NCI-H2227 (cell line): ENCODE measurements at regions not wholly inside any gene's neighbourhood (a gene's known extent, or its start where the extent isn't known, plus 50 kb on each side); places are given as distances from the start of the nearest gene placed in this dataset.
A peak's percentile ranks its signal among the peaks of the same experiment; 100 is the strongest.
"Not testable (repeated sequence)": the region's sequence is repeated elsewhere in the genome, so short reads cannot be mapped to it uniquely, and the experiment has no call there.

Experiments
- DNase-seq: peaks from one replicate; lab custom pipeline; 2025; ENCODE audit not compliant: unreplicated experiment; lab: John Stamatoyannopoulos, UW

DNA sequence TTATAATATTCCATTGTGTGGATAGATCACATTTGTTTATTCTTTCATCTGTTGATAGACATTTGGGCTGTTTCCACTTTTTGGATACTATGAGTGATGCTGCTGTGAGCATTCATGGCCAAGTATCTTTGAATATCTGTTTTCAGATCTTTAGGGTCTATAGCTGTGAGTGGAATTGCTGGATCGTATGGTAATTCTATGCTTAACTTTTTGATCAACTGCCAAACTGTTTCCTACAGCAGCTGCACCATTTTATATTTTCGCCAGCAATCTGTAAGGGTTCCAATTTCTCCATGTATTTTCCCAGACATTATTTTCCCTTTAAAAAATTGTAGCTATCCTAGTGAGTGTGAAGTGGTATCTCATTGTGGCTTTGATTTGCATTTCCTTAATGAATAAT is 238.1 kb downstream of the AACS start:
- DNase-seq, result no peak

DNA sequence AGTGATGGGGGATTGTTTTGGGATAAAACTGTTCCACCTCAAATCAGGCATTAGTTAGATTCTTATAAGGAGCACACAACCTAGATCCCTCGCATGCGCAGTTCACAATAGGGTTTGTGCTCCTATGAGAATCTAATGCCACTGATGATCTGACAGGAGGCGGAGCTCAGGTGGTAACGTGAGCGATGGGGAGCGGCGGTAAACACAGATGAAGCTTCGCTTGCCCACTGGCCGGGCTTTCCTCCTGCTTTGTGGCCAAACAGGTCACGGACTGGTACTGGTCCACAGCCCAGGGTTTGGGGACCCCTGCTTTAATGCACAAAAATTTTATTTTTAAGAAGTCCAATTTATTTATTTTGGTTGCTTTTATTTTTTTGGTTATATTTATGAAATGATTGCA is 238.8 kb downstream of the AACS start:
- DNase-seq, result no peak

- no peak for DNase-seq
These were observed 240.0 kb downstream of the AACS start for GRCh38 chr12:125305231-125305630.

GRCh38 chr12:125310461-125310860 is 245.2 kb downstream of the AACS start:
- no peak for DNase-seq

DNA sequence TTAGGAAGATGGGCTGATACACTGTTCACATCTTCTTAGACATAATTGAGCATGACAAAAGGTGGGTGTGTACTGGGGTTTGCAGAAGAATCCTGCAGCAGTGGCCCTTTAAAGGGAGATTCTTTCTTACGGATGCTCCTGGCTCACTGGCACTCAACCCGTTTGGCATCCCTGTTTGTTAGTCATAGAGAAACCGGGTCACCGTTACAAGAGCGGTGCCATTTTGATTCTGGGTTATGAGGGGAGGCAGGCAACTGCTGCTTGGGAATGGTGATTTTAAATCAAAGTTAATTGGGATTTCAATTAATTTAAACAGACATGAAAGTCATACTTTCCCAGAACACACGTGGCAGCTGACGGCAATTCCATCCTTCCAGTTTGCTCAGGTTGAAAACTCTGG is 245.8 kb downstream of the AACS start:
- DNase-seq, result no peak

GRCh38 chr12:125312471-125312870 is 247.2 kb downstream of the AACS start:
- no peak for DNase-seq

DNA sequence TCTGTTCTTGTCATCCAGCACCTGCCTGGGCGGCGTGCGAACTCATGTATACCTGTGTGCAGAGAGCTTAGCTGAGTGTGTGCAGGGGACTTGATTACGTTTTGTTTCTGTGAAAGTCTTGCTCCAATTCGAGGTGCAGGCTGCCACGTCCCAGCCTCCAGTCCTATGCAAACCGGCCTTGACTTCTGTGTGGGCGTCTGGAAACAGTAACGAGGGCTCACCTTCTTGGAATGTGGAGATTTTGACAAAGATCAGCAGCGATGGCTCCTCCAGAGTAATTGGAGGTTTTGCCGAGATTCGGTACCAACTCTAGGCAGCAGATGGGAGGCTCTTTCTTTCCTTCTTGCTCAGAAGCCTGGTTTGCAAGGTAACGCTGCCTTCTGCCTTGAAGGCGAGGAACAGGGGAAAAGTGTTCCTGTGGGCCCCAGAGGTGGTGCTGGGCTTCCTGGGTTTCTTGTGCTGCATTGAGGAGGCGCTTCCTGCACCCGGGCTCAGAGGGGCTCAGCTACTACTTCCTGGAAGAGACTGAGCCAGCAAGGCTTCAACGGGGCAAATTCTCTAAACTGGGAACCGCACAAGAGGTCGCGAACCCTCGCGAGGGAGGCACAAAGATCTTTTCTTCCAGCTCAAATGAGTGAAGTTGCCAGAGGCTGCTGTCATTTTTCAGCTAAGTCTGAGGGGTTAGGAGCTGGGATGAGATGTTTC is 249.0 kb downstream of the AACS start:
- DNase-seq, result no peak

DNA sequence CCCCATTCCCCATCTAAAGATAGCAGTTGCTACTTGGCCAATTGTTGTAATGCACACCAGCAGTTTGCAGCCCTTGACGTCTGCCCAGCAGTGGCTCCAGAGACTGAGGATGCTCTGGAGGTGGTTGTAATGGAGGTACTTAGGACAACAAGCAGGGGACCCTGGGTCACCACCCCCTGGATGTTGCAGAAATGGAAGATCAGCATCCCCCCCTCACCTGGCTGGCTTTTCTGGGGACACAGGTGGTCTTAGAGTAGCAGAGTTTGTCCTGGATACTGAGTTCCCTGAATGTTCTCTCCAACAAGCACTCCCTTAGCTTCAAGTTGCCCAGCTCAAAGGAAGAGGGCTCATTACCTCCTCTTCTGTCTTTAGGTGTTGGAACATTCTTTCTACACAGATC is 250.5 kb downstream of the AACS start:
- no peak for DNase-seq

DNA sequence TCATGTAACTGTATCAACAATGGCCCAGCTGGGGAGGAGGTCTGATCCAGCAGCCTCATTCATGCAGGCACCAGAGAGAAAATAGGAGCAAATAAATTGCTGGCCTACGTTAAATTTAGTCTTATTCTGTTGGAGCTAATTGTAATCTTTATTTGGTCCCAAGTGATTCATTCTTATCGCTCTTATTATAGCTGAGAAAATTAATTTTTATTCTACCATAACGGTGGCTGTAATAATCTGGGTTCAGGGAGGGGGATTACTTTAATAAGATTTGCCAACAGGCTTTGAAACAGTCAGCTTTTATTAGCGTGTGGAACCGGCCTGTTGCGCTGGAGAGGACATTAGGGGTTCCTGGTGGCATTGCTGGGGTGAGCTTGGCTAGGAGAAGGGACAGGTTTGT is 254.9 kb downstream of the AACS start:
- no peak for DNase-seq

- DNase-seq, result no peak
These were observed 259.7 kb downstream of the AACS start for GRCh38 chr12:125324861-125325490.

- DNase-seq, result no peak
These were observed 264.2 kb downstream of the AACS start for GRCh38 chr12:125329239-125330102.

DNA sequence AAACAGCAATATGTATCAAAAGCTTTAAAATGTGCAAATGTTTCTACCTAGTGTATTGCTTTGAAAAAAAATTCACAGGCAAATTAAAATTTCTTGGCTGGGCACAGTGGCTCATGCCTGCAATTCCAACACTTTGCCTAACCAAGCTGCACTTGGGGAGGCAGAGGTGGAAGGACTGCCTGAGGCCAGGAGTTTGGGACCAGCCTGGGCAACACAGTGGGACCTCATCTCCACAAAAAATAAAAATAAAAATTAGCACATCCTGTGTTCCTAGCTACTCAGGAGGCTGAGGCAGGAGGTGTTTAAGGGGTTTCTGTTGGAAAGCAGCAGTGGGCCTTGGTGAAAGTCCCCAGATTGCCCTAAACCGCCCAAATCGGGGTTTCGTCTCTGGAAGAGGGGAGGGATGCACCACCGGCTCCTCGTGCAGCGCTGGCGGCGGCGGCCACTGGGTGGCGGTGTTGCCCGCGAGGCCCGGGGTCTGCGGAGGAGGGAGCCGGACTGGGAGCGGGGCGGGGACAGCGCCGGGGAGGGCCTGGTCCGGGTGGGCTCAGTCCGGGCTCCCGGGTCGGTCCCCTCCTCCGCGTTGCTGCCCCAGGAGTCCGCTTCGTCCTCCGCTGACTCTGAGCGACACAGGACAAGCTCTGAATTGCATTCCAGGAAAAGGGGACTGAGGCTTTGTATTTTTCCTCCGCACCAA is 265.6 kb downstream of the AACS start:
- peak; percentile 68 for DNase-seq

DNA sequence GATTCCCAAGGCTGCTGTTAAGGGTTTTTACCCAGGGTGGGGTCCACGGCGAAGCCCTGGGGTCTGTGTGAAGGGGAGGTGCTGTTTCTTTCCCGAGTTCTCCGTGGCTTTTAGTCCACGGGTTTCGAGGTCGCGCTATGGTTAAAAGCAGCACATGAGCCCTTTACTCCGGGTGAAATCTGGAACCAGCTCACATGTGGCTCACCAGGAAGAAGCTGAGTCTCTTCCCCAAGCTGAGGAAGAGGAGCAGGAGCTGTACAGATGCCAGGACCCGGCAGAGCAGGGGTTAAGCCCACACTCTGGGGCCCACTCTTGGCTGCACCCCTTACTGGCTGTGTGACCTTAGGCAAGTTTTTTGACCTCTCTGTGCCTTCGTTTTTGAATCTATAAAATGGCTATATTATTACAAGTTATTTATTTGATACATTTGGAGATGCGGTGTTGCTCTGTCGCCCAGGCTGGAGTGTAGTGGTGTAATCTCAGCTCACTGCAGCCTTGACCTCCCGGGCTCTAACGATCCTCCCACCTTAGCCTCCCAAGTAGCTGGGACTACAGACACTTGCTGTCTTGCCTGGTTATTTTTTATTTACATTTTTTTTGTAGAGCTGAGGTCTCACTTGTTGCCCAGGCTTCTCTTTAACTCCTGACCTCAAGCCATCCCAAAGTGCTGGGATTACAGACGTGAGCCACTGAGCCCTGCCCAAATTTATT is 266.3 kb downstream of the AACS start:
- no peak for DNase-seq

DNA sequence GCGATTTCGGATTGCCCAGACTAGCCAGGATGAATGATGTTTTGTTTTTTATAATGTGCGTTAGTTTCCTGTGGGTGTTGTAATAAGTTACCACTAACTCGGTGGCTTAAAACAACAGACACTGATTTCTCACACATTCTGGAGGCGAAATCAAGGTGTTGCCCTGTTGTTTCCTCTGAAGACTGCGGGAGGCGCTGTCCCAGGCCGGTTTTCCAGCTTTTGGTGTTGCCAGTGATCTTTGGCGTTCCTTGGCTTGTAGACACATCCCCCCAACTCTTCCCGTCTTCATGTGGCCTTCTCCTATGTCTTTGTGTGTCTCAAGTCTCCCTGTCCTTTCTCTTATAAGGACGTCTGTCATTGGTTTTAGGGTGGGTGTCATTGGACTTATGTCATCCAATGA is 267.7 kb downstream of the AACS start:
- no peak for DNase-seq

DNA sequence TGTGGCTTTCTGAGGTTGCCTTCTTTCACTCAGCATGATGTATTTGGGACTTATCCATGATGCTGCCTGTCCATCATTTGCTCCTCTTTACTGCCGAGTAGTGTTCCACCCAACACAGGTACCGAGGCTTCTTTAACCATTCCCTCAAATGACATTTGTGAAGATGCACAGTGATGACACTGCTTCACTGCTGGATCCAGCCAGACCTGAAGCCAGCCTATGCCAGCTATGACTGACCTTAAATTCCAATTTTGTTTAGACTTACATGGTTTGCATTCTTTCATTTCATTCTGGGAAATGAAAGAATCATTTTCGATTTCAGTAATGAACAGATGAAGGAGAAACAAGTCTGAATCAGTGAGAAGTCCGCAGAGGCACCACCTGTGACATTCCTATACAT is 271.0 kb downstream of the AACS start:
- no peak for DNase-seq

DNA sequence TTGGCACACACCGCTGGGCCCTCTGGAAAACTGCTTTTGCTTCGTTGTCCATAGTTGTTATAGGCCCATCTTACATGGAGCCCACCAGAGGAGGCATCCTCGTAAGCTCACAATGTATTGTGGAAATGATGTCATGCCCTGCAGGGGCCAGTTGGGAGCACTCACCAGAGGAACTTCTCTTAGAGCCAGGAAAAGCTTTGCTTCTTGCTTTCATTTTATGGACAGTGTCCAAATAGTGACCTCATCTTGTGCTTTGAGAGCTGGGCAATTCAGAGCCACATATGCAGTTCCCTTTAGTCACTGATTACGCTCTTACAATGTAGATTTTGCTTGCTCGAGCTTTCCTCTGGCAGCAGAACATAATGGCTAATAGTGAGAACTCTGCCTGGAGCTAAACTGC is 275.6 kb downstream of the AACS start:
- DNase-seq, result no peak

GRCh38 chr12:125341422-125341821 is 276.2 kb downstream of the AACS start:
- no peak for DNase-seq

GRCh38 chr12:125343649-125344048 is 278.4 kb downstream of the AACS start:
- no peak for DNase-seq

- DNase-seq, result no peak
These were observed 281.1 kb downstream of the AACS start for GRCh38 chr12:125346362-125346761.

- no peak for DNase-seq
These were observed 286.6 kb downstream of the AACS start for GRCh38 chr12:125351788-125352187.

DNA sequence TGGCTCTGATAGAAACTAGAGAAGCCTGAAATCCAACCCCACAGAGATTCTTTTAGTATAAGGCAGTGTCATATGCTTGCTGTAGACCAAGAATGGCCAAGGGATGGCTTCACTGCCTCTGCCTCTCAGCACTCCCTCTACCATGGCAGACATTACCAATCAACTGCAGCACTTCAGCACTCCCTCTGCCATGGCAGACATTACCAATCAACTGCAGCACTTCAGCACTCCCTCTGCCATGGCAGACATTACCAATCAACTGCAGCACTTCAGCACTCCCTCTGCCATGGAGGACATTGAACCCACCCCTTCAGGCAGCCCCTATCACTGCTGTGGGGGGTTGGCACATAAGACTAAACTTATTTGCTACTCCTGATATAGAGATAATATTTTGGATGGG is 287.8 kb downstream of the AACS start:
- DNase-seq, result not testable (repeated sequence)
